Panc1 (cell line): ENCODE measurements at regions not wholly inside any gene's neighbourhood (a gene's known extent, or its start where the extent isn't known, plus 50 kb on each side); places are given as distances from the start of the nearest gene placed in this dataset.

Experiments used
- ATAC-seq: fragments of 200-7000 bp; cut with Tn5 transposase; 2 replicates; pipeline ENCODE4 v1.9.1; 2020; ENCODE audit warnings: mild to moderate bottlenecking, moderate library complexity
- BruUV-seq: library from RNA; stranded (reverse); fragments of 400-500 nt; replicated peaks from 2 replicates; lab custom pipeline; 2021; lab: Mats Ljungman, UMichigan
- CTCF ChIA-PET: fragments of 300-600 bp; sonication (Branson Sonifier 250); formaldehyde crosslinking; loops from one replicate; lab custom pipeline; 2022; ENCODE audit warnings: antibody characterized with exemption; lab: Charles Lee
- POLR2A ChIA-PET: fragments of 300-600 bp; sonication (Branson Sonifier 250); formaldehyde crosslinking; loops from one replicate; lab custom pipeline; 2022; ENCODE audit warnings: antibody characterized with exemption; lab: Charles Lee
- DNase-seq: peaks from one replicate; pipeline ENCODE4 v3.0.0-alpha.2; 2010; ENCODE audit warnings: low read depth, low spot score
- H3K27ac ChIP-seq: 2 replicates; pipeline ENCODE4 v1.5.1; 2011; ENCODE audit warnings: mild to moderate bottlenecking, low read length, inconsistent platforms
- H3K27me3 ChIP-seq: fragments of 200-500 bp; sonication (Bioruptor generic); 2 replicates; pipeline ENCODE4 v1.6.0; 2014; ENCODE audit warnings: low read length, inconsistent platforms; ENCODE audit not compliant: control insufficient read depth, insufficient read depth
- H3K36me3 ChIP-seq: fragments of 200-500 bp; sonication (Bioruptor generic); 2 replicates; pipeline ENCODE4 v1.5.1; 2014; ENCODE audit warnings: inconsistent platforms, mild to moderate bottlenecking, low read length, moderate library complexity; ENCODE audit not compliant: control insufficient read depth, insufficient read depth
- H3K4me1 ChIP-seq: 2 replicates; pipeline ENCODE4 v1.5.1; 2011; ENCODE audit warnings: inconsistent platforms, mild to moderate bottlenecking, low read length, moderate library complexity; ENCODE audit not compliant: control insufficient read depth, insufficient read depth
- H3K4me3 ChIP-seq, 2 experiments: 2 replicates each; pipeline ENCODE4 v1.5.1; 2011 to 2012; ENCODE audit warnings: low read depth in 2 of 2, low read length in 2 of 2, mild to moderate bottlenecking in 2 of 2, inconsistent platforms in 1 of 2, moderate library complexity in 1 of 2
- H3K9me3 ChIP-seq: fragments of 200-500 bp; sonication (Bioruptor generic); 2 replicates; pipeline ENCODE4 v1.5.1; 2014; ENCODE audit warnings: low read depth, mild to moderate bottlenecking, inconsistent platforms, low read length, moderate library complexity; ENCODE audit not compliant: control insufficient read depth, insufficient read depth
- CTCF ChIP-seq: fragments of 450-650 bp; IDR thresholded peaks from 2 replicates; pipeline ENCODE4 v1.5.1; 2017; ENCODE audit warnings: mild to moderate bottlenecking
- POLR2AphosphoS5 ChIP-seq: IDR thresholded peaks from 2 replicates; pipeline ENCODE4 v1.6.1; 2012; ENCODE audit warnings: mild to moderate bottlenecking, low read depth, low read length, moderate library complexity
- REST ChIP-seq, 2 experiments: IDR thresholded peaks; 2 replicates each; pipeline ENCODE4 v1.6.1; 2011 to 2012; ENCODE audit warnings: low read depth in 2 of 2, control low read depth in 1 of 2, low read length in 1 of 2, mild to moderate bottlenecking in 1 of 2, moderate library complexity in 1 of 2; ENCODE audit not compliant: insufficient read depth in 1 of 2
- SIN3A ChIP-seq: IDR thresholded peaks from 2 replicates; pipeline ENCODE4 v1.6.1; 2012; ENCODE audit warnings: low read depth, mild to moderate bottlenecking, low read length, moderate library complexity, borderline replicate concordance; ENCODE audit not compliant: insufficient read depth
- TCF7L2 ChIP-seq: IDR thresholded peaks from 2 replicates; pipeline ENCODE4 v1.6.1; 2011; ENCODE audit warnings: mild to moderate bottlenecking, low read depth, low read length, inconsistent platforms
- in situ Hi-C: cut with HindIII; loops from 2 replicates; pipeline ENCODE4 v1.10.0; 2016; ENCODE audit warnings: low sequenced_read_pairs, low pct_unique_long_range_greater_than_20kb
- intact Hi-C: fragments of 100-400 bp; cut with micrococcal nuclease; formaldehyde crosslinking; loops from one replicate; pipeline ENCODE4 v1.10.0; 2022; ENCODE audit not compliant: unreplicated experiment

DNA sequence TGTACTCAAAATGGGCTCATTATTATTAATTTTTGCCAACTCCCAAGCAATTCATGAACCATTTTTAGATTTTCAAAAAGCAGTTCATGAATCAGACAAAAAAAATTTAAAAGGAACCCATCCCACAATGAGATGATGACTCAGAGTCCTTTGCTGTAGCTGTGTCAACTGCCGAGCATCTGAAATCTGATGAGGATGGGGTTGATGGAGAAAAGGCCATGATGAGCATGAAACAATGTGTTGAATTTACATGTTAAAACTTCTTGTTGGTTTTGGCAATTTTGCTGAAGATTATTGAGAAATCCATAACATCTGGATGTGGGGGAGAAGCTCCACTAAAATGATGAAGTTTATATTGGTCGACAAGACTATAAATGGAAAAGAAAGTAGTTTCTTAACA is 378.0 kb downstream of the FOXG1 start:
- BruUV-seq: no TSS peak
- TF ChIP-seq REST (IDR thresholded peaks at IDR 0.05; ENCODE audit: insufficient read depth in 1 of 2, low read depth in 2 of 2, low read length in 1 of 2) (no peak), TCF7L2 (no peak), POLR2AphosphoS5 (no peak), CTCF (no peak), SIN3A (no peak)
- Histone ChIP-seq H3K4me3 (no peak overlapping the region), H3K9me3 (no peaks in the 10 kb centered on the region), H3K27ac (no peak overlapping the region), H3K4me1 (no peaks in the 10 kb centered on the region), H3K36me3 (no peaks in the 10 kb centered on the region), H3K27me3 (no peaks in the 10 kb centered on the region)
- POLR2A ChIA-PET: no interaction called here
- DNase-seq (no peak), ATAC-seq (no peak)
- intact Hi-C loops: no loop called here
- CTCF ChIA-PET: no interaction called here
- in situ Hi-C loops: no loop called here

- Histone ChIP-seq H3K4me3 (no peak overlapping the region), H3K27ac (no peak overlapping the region), H3K9me3 (no peaks in the 10 kb centered on the region), H3K4me1 (no peaks in the 10 kb centered on the region), H3K36me3 (no peaks in the 10 kb centered on the region), H3K27me3 (no peaks in the 10 kb centered on the region)
- POLR2A ChIA-PET: no interaction called here
- CTCF ChIA-PET: no interaction called here
- TF ChIP-seq REST (IDR thresholded peaks at IDR 0.05; ENCODE audit: insufficient read depth in 1 of 2, low read depth in 2 of 2, low read length in 1 of 2) (no peak), SIN3A (no peak), CTCF (no peak), POLR2AphosphoS5 (no peak), TCF7L2 (no peak)
- BruUV-seq: no TSS peak
- no peak for DNase-seq
- in situ Hi-C loops: no loop called here
- ATAC-seq: no peak
- intact Hi-C loops: no loop called here
These were observed 381.6 kb downstream of the FOXG1 start for GRCh38 chr14:29148221-29148620.
